NCI-H748 treated with DMSO at 0.1 percent for 48 hours (cell line): ENCODE measurements at regions not wholly inside any gene's neighbourhood (a gene's known extent, or its start where the extent isn't known, plus 50 kb on each side); places are given as distances from the start of the nearest gene placed in this dataset.
A peak's percentile ranks its signal among the peaks of the same experiment; 100 is the strongest.
"Not testable (repeated sequence)": the region's sequence is repeated elsewhere in the genome, so short reads cannot be mapped to it uniquely, and the experiment has no call there.

Source experiments
- DNase-seq: peaks from one replicate; lab custom pipeline; 2025; lab: John Stamatoyannopoulos, UW

- DNase-seq = peak; percentile 84
Observed at GRCh38 chr5:164119806-164120447, 614.5 kb downstream of the MAT2B start.

- no peak for DNase-seq
Observed at GRCh38 chr5:164127527-164127926, 622.1 kb downstream of the MAT2B start.

- no peak for DNase-seq
Observed at GRCh38 chr5:164132358-164132757, 626.9 kb downstream of the MAT2B start.

- DNase-seq = no peak
Observed at GRCh38 chr5:164137095-164137494, 631.7 kb downstream of the MAT2B start.

GRCh38 chr5:164139423-164139822, 634.0 kb downstream of the MAT2B start:
- DNase-seq = no peak

- DNase-seq = no peak
Observed at GRCh38 chr5:164145458-164145857, 640.0 kb downstream of the MAT2B start.

- DNase-seq = no peak
Observed at GRCh38 chr5:164146223-164146622, 640.8 kb downstream of the MAT2B start.

- no peak for DNase-seq
Observed at GRCh38 chr5:164148292-164148691, 642.9 kb downstream of the MAT2B start.

- not testable (repeated sequence) for DNase-seq
Observed at GRCh38 chr5:164152539-164152938, 647.1 kb downstream of the MAT2B start.

- DNase-seq = no peak
Observed at GRCh38 chr5:164153469-164154172, 648.2 kb downstream of the MAT2B start.

- no peak for DNase-seq
Observed at GRCh38 chr5:164170814-164171213, 665.4 kb downstream of the MAT2B start.

GRCh38 chr5:164175083-164175482, 669.7 kb downstream of the MAT2B start:
- no peak for DNase-seq

GRCh38 chr5:164179406-164179805, 674.0 kb downstream of the MAT2B start:
- DNase-seq = no peak

- DNase-seq = no peak
Observed at GRCh38 chr5:164181604-164182003, 676.2 kb downstream of the MAT2B start.

- DNase-seq = no peak
Observed at GRCh38 chr5:164184158-164184557, 678.7 kb downstream of the MAT2B start.

GRCh38 chr5:164185000-164185399, 679.6 kb downstream of the MAT2B start:
- DNase-seq = no peak

GRCh38 chr5:164186550-164186949, 681.1 kb downstream of the MAT2B start:
- DNase-seq = no peak

- no peak for DNase-seq
Observed at GRCh38 chr5:164187785-164188184, 682.4 kb downstream of the MAT2B start.

- DNase-seq = peak; percentile 98
Observed at GRCh38 chr5:164188733-164189148, 683.3 kb downstream of the MAT2B start.

- no peak for DNase-seq
Observed at GRCh38 chr5:164191240-164191639, 685.8 kb downstream of the MAT2B start.

- no peak for DNase-seq
Observed at GRCh38 chr5:164202338-164202737, 696.9 kb downstream of the MAT2B start.

- DNase-seq = no peak
Observed at GRCh38 chr5:164203581-164204225, 698.3 kb downstream of the MAT2B start.

GRCh38 chr5:164204338-164204946, 699.0 kb downstream of the MAT2B start:
- no peak for DNase-seq
